RWPE1 (cell line): ENCODE measurements at regions not wholly inside any gene's neighbourhood (a gene's known extent, or its start where the extent isn't known, plus 50 kb on each side); places are given as distances from the start of the nearest gene placed in this dataset.
A peak's percentile ranks its signal among the peaks of the same experiment; 100 is the strongest.

Experiments used
- CTCF ChIA-PET: fragments of 350-600 bp; sonication (Branson Sonifier 250); formaldehyde crosslinking; extraction: SDS; loops from one replicate; lab custom pipeline; 2021; lab: Yijun Ruan, JAX
- POLR2A ChIA-PET: fragments of 400-600 bp; formaldehyde crosslinking; extraction: SDS; loops from one replicate; lab custom pipeline; 2020; ENCODE audit warnings: antibody characterized with exemption; ENCODE audit not compliant: low non-redundant PET; lab: Yijun Ruan, JAX
- DNase-seq: peaks from one replicate; pipeline ENCODE4 v3.0.0; 2012; ENCODE audit warnings: low spot score
- H3K27ac ChIP-seq: fragments of 450-650 bp; 2 replicates; pipeline ENCODE4 v1.5.1; 2017
- TF ChIP-seq, protein P1 (sequence below): fragments of 450-650 bp; conservative IDR thresholded peaks from 2 replicates; pipeline ENCODE4 v1.5.1; 2017; ENCODE audit warnings: low read depth, mild to moderate bottlenecking

DNA sequence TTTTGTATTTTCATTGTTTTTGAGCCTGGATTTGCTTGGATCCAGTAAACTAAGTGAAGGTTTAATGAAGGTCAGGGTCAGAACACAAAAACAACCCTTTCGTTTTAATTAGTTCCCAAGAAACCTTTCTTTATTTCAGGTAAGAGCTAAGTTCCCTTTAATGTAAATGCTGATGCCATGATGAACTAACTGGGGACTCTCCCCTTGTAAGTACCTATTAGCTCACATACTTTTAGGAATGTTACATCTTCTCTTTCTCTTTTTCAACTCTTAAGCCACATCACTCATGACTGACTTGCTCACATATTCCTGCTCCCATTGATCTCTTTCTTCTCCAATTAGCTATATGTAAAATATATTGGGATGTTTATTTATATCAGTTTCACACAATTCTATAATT lies 673.1 kb upstream of the CPEB2 start:
- TF ChIP-seq, protein P1, sequence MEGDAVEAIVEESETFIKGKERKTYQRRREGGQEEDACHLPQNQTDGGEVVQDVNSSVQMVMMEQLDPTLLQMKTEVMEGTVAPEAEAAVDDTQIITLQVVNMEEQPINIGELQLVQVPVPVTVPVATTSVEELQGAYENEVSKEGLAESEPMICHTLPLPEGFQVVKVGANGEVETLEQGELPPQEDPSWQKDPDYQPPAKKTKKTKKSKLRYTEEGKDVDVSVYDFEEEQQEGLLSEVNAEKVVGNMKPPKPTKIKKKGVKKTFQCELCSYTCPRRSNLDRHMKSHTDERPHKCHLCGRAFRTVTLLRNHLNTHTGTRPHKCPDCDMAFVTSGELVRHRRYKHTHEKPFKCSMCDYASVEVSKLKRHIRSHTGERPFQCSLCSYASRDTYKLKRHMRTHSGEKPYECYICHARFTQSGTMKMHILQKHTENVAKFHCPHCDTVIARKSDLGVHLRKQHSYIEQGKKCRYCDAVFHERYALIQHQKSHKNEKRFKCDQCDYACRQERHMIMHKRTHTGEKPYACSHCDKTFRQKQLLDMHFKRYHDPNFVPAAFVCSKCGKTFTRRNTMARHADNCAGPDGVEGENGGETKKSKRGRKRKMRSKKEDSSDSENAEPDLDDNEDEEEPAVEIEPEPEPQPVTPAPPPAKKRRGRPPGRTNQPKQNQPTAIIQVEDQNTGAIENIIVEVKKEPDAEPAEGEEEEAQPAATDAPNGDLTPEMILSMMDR: no peak
- ChIA-PET POLR2A (no interaction called here), CTCF (no interaction called here)
- no peak for DNase-seq
- no peak overlapping the region for H3K27ac ChIP-seq

DNA sequence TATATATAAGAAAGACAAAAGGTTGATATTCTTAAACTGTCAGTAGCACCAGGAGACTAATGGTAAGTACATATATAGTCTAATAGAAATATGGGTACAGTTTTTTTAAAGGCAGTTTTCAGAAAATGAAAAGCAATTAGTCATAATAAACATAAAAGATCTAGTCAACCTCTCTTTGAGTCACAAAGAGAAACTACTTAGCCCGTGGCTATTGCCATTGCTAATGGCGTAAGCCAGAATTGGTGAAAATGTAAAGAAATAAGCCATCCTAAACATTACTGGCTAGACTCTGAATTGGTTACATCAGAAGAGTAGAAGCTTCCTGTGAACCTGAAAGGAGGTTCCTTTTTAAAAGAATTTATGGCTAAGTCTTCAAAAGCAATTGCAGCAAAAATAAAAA lies 668.7 kb upstream of the CPEB2 start:
- ChIA-PET POLR2A (no interaction called here), CTCF (no interaction called here)
- DNase-seq: peak; percentile 15
- TF ChIP-seq, protein P1: no peak
- no peak overlapping the region for H3K27ac ChIP-seq

DNA sequence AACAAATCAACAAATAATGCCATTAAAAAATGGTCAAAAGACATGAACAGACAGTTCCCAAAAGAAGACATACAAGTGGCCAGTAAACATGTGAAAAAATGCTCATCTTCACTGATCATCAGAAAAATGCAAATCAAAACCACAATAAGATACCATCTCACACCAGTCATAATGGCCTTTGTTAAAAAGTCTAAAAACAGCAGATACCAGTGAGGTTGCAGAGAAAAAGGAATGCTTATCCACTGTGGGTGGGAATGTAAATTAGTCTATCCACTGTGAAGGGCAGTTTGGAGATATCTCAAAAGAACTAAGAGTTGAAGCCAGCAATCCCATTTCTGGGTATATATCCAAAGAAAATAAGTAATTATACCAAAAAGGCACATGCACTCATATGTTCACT lies 668.1 kb upstream of the CPEB2 start:
- TF ChIP-seq, protein P1: no peak
- H3K27ac ChIP-seq: no peak overlapping the region
- ChIA-PET CTCF (no interaction called here), POLR2A (no interaction called here)
- no peak for DNase-seq

DNA sequence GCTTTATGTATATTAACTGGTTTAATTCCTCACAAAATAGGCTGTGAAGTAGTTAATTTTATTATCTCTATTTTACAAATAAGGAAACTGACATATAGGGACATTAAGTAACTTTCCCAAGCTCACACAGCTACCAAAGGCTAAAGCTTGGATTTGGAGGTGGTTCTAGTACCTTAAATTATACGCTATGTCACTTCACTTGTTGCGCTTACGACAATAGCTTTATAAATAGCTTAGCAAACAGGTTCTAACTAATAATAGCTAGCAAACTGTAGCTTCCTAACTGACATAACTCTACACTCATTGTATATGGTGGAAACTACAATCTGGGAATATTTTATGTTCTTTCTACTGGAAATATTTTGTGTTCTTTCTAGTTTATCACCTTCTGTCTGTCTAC lies 666.4 kb upstream of the CPEB2 start:
- DNase-seq: no peak
- ChIA-PET CTCF (no interaction called here), POLR2A (no interaction called here)
- TF ChIP-seq, protein P1: no peak
- no peak overlapping the region for H3K27ac ChIP-seq

DNA sequence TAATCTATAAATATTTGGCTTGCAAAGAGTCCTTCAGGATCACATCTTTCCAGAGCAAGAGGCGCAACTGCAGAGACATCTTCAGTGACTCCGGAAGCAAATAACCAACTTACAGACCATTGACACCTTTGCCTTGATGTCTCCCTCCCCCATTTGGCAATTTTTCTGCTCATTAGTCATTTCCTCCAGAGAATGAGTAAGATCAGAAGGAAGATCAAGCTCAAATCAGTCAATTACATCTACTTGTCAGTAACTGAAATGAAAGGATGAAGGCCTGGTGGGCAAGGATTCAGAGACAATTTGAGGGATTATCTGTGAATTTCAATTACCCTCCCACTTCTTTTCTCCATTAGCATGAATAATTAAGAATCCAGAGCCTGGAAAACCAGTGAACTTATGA lies 665.6 kb upstream of the CPEB2 start:
- ChIA-PET CTCF (no interaction called here), POLR2A (no interaction called here)
- peak; percentile 20 for DNase-seq
- H3K27ac ChIP-seq: no peak overlapping the region
- TF ChIP-seq, protein P1: no peak

DNA sequence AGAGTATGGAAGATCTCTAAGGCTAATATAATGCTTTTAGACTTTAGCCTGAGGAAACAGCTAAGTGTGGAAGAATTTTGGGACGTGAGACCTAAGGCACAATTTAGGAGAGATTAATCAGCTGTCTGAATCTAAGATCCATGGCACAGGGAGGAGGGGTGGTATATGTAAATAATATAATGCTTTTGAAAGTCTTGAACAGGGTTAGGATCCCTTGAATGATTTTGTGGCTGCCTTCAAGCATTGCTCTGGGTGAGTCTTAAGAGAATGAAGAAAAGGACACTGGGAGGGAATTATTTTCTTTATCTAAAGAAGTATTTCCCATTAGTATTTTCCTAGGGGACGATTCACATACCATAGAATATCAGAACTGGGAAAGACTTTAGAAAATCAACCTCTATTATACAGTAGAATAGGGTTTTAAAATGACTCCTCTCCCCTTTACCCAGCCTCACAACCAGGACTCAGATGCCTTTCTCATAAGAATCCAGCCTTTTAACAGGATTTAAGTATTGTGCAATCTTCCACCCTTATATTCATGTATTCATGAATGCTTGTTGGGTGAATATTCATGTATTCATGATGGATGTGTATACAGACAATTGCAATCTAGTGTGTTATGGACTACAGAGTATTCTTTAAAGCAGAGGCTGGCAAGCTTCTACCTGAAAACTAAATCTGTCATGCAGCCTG lies 664.2 kb upstream of the CPEB2 start:
- H3K27ac ChIP-seq: no peak overlapping the region
- POLR2A ChIA-PET: no interaction called here
- DNase-seq: no peak
- CTCF ChIA-PET: no interaction called here
- TF ChIP-seq, protein P1: no peak
